A673 (cell line): ENCODE measurements at regions not wholly inside any gene's neighbourhood (a gene's known extent, or its start where the extent isn't known, plus 50 kb on each side); places are given as distances from the start of the nearest gene placed in this dataset.

ENCODE experiments used
- EZH2 ChIP-seq: fragments of 200-600 bp; sonication (generic); IDR thresholded peaks from 2 replicates; pipeline ENCODE4 v1.6.1; 2017; ENCODE audit warnings: borderline replicate concordance, low read depth, mild to moderate bottlenecking, mixed read lengths, antibody characterized with exemption, low read length; ENCODE audit not compliant: poor library complexity, severe bottlenecking
- TF ChIP-seq, protein P1 (sequence below): fragments of 300-800, 200-600 bp; sonication (generic); conservative IDR thresholded peaks from 2 replicates; pipeline ENCODE4 v1.5.1; 2017; ENCODE audit warnings: low read depth, mild to moderate bottlenecking, antibody characterized with exemption, low read length, moderate library complexity, mixed read lengths

DNA sequence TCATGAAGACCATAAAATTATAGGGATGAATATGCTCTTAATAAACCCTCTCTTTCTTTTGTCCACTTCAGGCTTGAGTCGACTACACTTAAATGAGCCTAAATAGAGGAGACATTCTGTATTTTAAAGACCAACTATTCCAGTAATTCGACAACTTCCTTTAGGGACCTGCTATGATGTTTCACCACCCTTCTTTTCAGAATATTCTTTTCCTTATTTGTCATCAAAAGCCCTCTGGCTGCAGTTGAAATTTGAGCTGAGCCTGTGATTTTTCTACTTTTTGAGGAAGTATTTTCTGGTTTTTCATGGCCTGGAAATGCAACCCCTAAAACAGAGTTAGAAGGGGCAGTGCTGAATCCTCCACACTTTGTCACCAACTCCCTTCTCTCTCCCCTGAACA is 287.0 kb downstream of the EPHA4 start:
- TF ChIP-seq, protein P1, sequence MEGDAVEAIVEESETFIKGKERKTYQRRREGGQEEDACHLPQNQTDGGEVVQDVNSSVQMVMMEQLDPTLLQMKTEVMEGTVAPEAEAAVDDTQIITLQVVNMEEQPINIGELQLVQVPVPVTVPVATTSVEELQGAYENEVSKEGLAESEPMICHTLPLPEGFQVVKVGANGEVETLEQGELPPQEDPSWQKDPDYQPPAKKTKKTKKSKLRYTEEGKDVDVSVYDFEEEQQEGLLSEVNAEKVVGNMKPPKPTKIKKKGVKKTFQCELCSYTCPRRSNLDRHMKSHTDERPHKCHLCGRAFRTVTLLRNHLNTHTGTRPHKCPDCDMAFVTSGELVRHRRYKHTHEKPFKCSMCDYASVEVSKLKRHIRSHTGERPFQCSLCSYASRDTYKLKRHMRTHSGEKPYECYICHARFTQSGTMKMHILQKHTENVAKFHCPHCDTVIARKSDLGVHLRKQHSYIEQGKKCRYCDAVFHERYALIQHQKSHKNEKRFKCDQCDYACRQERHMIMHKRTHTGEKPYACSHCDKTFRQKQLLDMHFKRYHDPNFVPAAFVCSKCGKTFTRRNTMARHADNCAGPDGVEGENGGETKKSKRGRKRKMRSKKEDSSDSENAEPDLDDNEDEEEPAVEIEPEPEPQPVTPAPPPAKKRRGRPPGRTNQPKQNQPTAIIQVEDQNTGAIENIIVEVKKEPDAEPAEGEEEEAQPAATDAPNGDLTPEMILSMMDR: no peak
- no peak for TF ChIP-seq EZH2
